HG03045 (cell line): ENCODE measurements at regions not wholly inside any gene's neighbourhood (a gene's known extent, or its start where the extent isn't known, plus 50 kb on each side); places are given as distances from the start of the nearest gene placed in this dataset.

ENCODE experiments used
- ATAC-seq: cut with Tn5 transposase; IDR thresholded peaks from one replicate; pipeline ENCODE4 v1.9.1; 2021; ENCODE audit warnings: mild to moderate bottlenecking, moderate library complexity; ENCODE audit not compliant: unreplicated experiment

DNA sequence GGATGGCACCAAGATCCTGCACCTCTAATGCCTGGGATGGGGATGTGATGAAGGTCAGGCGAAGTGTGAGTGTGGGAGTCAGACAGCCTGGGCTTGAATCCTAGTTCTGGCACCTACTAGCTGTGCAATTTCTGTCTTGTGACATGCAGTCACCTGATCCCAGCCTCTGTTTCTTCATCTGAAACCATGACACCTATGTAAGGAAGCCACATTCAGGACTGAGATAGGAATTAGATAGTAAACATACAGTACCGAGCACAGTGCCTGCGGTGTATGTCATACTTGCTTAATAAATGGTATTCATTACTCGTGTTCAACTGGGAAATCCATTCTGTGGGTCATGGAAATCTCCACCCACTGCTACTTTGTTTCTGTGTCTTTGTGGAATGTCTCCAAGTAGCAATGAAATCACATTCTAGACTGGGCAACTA lies 140.6 kb upstream of the STC2 start:
- no peak for ATAC-seq

DNA sequence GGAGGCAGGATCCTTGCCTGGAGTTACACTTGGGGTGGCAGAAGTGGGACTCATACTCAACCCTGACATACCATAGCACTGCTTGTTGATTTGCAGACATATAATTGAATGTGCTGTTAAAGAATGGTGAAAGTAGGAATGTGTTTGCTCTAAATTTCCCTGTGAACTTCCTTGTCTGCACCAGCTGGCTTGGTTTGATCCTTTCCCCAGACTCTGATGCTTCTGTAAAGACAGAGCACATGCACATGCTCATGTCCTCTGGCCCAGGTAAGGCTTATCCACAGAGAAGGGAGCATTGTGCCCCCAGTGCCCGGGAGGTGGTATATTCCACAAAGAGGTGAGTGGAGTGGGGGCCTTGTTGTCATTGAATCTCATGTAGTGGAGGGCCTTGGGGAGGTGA lies 138.0 kb upstream of the STC2 start:
- no peak for ATAC-seq

DNA sequence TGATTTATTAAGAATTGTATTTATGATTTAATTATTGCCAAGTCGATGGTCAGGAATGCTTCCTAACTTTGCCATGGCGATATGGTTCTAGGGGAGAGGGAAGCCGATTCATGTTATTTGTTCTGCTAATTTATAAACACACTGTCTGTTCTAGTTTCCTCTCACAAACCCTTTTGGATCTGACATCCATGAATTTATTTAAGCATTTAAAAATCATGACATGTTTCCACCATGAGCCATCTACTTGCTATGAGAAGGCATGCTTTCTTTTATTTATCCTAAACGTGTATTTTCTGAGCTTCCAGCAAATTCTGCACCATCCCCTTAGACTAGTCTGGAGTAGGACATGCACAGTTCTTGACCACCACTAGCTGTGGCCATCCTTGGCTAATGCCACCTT lies 136.6 kb upstream of the STC2 start:
- ATAC-seq: no peak

GRCh38 chr5:173463207-173463606 lies 135.0 kb upstream of the STC2 start:
- ATAC-seq: no peak

DNA sequence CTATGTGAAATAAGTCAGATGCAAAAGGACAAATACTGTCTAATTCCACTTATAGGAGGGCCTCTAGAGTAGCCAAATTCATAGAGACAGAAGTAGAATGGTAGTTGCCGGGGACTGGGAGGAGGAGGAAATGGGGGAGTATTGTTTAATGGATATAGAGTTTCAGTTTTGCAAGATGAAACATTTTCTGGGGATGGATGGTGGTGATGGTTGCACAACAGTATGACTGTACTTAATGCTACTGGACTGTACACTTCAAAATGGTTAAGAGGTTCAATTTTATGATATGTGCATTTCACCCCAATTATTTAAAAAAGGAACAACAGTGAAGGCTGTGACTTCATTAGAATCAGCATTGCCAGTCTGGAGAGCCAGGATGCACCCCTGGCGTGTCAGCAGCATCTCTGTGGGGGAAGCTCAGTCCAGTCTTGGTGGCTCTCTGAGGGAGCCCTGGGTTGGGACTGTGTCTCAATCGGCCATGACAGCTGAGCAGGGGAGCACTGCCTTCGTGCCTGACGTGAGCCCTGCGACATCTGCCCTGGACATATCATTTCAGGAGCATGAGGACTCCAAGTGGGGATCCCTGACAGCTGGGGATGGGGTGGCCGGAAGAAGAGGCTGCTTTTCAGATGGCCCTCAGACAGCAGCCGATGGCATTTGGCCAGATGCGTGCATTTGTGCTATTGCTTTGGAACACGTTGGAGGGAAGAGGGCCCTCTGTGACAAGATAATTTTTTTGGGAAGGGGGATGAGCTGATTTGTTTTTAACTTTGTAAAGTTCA lies 130.8 kb upstream of the STC2 start:
- ATAC-seq: no peak

GRCh38 chr5:173457482-173457881 lies 129.3 kb upstream of the STC2 start:
- ATAC-seq: no peak

DNA sequence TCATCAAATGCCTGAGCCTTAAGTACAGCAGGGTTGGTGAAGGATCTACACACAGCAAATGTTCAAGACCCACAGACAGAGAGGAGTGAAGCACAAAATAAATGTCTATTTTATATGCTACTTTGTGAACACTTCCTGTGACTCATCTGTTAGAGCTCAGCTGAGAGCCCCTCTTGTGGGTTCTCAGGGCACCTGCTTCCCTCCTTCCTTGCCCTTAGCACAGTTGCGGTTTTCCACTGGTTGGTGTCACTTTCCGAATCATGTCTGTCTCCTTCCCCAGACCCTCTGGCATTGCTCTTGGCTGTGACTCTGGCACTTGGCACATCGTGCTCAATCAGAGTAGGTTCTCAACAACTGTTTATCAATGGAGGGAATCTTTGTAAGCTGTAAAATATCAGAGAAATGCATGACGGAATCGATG lies 128.5 kb upstream of the STC2 start:
- no peak for ATAC-seq

DNA sequence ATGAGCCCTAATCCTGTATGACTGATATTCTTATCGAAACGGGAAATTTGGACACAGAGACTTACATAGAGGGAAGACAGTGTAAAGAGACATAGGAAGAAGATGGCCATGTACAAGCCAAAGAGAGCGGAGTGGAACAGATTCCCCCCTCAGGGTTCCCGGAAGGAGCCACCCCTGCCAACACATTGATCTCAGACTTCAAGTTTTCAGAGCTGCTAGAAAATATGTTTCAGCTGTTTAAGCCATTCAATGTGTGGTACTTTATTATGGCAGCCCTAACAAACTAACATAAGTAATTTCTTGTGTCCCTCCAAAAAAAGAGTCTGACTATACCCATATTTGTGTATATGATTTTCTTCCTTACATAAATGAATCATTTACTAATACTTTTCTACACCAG lies 128.0 kb upstream of the STC2 start:
- ATAC-seq: no peak

- no peak for ATAC-seq
Observed at GRCh38 chr5:173455599-173455957, 127.4 kb upstream of the STC2 start.

GRCh38 chr5:173454736-173455598 lies 126.8 kb upstream of the STC2 start:
- ATAC-seq: no peak

DNA sequence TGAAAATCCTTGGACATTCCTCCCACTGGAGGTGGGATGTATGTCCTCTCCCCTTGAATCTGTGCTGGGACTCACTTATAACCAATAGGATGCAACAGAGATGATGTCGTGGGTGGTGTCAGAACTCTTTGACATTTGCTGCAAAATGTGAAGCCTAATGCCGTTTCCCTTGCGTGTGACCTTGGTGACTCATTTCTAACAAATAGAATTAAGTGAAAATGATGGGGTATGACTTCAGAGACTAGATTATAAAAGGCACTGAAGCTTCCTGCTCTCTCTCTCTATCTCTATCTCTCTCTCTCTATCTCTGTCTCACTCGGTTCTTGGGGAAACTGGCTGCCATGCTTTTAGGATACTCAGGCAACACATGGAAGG lies 126.1 kb upstream of the STC2 start:
- ATAC-seq: no peak

- no peak for ATAC-seq
Observed at GRCh38 chr5:173453167-173453566, 125.0 kb upstream of the STC2 start.

GRCh38 chr5:173452119-173452905 lies 124.1 kb upstream of the STC2 start:
- ATAC-seq: no peak

DNA sequence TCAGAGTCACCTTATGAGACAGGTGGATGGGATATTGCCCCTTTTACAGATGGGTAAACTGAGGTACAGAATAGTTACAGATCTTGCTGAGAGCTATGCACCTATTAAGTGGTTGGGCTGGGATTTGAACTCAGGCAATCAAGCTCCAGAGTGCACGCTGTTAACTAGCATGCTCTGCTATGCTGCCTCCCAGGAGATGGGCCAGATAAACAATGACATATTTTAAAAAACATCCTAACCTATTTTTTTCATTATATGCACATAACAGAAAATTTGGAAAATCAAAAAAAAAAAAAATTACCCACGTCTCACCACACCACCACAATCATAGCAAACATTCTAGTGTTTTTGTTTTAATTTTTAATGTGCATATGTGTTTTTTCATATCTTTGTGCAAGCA lies 123.4 kb upstream of the STC2 start:
- no peak for ATAC-seq

DNA sequence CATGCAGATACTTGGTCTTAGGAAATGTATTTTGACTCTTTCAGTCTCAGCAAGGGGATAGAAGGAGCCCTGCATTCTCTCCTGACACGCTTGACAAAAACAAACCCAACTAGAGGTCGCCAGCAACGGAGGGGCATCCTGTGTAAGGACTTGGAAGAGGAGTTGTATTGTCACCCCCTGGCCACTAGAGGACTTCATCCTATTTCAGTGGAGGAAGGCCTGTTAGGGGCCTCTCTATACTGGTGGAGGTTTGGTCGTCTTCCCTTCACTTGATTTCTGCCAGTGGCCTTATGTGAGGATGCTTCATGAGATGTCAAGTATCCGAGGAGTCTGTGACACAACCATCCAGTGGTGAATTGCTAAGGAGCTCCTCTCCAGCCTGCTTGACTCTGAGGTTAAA lies 122.8 kb upstream of the STC2 start:
- no peak for ATAC-seq

DNA sequence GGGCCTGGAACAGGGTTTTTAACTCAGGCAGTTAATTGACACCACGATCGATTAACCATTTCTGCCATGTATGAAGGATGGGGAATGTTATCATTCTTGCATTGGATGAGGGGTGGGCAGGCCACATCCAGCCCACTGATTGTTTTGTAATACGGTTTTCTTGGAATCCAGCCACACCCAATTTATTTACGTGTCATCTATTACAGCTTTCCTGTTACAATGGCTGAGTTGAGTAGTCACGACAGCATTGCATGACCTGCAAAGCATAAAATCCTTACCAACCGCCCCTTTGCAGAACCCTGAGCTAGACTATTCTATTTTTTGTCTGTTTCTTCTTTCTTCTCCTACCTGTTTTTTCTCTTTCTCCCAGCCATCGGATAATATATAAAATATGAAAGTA lies 122.0 kb upstream of the STC2 start:
- ATAC-seq: no peak

- no peak for ATAC-seq
Observed at GRCh38 chr5:173448856-173449255, 120.6 kb upstream of the STC2 start.

- no peak for ATAC-seq
Observed at GRCh38 chr5:173443971-173444370, 115.8 kb upstream of the STC2 start.

GRCh38 chr5:173441053-173441628 lies 112.9 kb upstream of the STC2 start:
- ATAC-seq: no peak

DNA sequence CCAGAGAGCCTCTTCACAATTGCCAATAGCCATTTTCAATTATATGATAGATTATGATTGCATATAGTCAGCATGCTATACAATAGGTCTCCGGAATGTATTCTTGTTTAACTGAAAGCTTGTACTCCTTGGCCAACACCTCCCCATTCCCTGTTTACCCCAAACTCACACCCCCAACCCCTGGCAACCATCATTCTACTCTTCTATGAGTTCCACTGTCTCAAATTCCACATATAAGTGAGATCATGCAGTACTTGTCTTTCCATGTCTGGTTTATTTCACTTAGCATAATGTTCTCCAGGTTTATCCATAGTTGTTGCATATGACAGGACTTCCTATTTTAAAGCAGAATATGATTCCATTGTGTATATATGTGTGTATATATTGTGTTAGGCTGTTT lies 110.7 kb upstream of the STC2 start:
- no peak for ATAC-seq

- ATAC-seq: no peak
Observed at GRCh38 chr5:173435447-173435846, 107.2 kb upstream of the STC2 start.
